Neural cell (in vitro differentiated cells): ENCODE measurements at regions not wholly inside any gene's neighbourhood (a gene's known extent, or its start where the extent isn't known, plus 50 kb on each side); places are given as distances from the start of the nearest gene placed in this dataset.

Source experiments
- CTCF ChIP-seq: fragments of 450-650 bp; IDR thresholded peaks from 2 replicates; pipeline ENCODE4 v1.5.1; 2014; ENCODE audit warnings: antibody characterized with exemption, mild to moderate bottlenecking, moderate library complexity; ENCODE audit not compliant: poor library complexity, severe bottlenecking
- EP300 ChIP-seq: fragments of 450-650 bp; conservative IDR thresholded peaks from 2 replicates; pipeline ENCODE4 v1.6.1; 2014; ENCODE audit warnings: antibody characterized with exemption, mild to moderate bottlenecking, moderate library complexity; ENCODE audit not compliant: poor library complexity, severe bottlenecking
- EZH2 ChIP-seq: fragments of 200-600, 300-800 bp; shearing (Covaris generic), sonication (generic); IDR thresholded peaks from 2 replicates; pipeline ENCODE4 v1.6.1; 2014; ENCODE audit warnings: antibody characterized with exemption, low read length, borderline replicate concordance, mild to moderate bottlenecking; ENCODE audit not compliant: insufficient read depth, poor library complexity, severe bottlenecking
- MXI1 ChIP-seq: fragments of 450-650 bp; conservative IDR thresholded peaks from 2 replicates; pipeline ENCODE4 v1.6.1; 2014; ENCODE audit warnings: antibody characterized with exemption, mild to moderate bottlenecking; ENCODE audit not compliant: poor library complexity, severe bottlenecking
- POLR2AphosphoS5 ChIP-seq: IDR thresholded peaks from 2 replicates; pipeline ENCODE4 v1.6.1; 2012
- RAD21 ChIP-seq: fragments of 450-650 bp; conservative IDR thresholded peaks from 2 replicates; pipeline ENCODE4 v1.6.1; 2014; ENCODE audit warnings: antibody characterized with exemption, mild to moderate bottlenecking, moderate library complexity
- REST ChIP-seq: IDR thresholded peaks from 2 replicates; pipeline ENCODE4 v1.6.1; 2012; ENCODE audit warnings: borderline replicate concordance
- SMC3 ChIP-seq: fragments of 450-650 bp; conservative IDR thresholded peaks from 2 replicates; pipeline ENCODE4 v1.6.1; 2014; ENCODE audit warnings: antibody characterized with exemption, mild to moderate bottlenecking, moderate library complexity; ENCODE audit not compliant: poor library complexity
- TAF1 ChIP-seq: IDR thresholded peaks from 2 replicates; pipeline ENCODE4 v1.6.1; 2012; ENCODE audit warnings: low read depth

GRCh38 chr15:94125698-94126097 lies 105.7 kb upstream of the MCTP2 start:
- no peak for TF ChIP-seq CTCF
- TF ChIP-seq REST = no peak
- no peak for TF ChIP-seq POLR2AphosphoS5
- no peak for TF ChIP-seq RAD21
- TF ChIP-seq EP300 = no peak
- no peak for TF ChIP-seq EZH2
- no peak for TF ChIP-seq TAF1
- no peak for TF ChIP-seq SMC3
- no peak for TF ChIP-seq MXI1
